HEK293 (cell line): ENCODE measurements at regions not wholly inside any gene's neighbourhood (a gene's known extent, or its start where the extent isn't known, plus 50 kb on each side); places are given as distances from the start of the nearest gene placed in this dataset.

Source experiments
- CTCF ChIA-PET: fragments of 350-600 bp; formaldehyde crosslinking; extraction: SDS; loops from one replicate; lab custom pipeline; 2021; ENCODE audit warnings: antibody characterized with exemption; lab: Yijun Ruan, JAX
- POLR2A ChIA-PET: fragments of 300-600 bp; formaldehyde crosslinking; extraction: SDS; loops from one replicate; lab custom pipeline; 2020; ENCODE audit warnings: antibody characterized with exemption, inconsistent platforms; lab: Yijun Ruan, JAX
- H3K27ac ChIP-seq: fragments of 200-500 bp; sonication (Bioruptor generic); 2 replicates; pipeline ENCODE4 v1.5.1; 2014; ENCODE audit warnings: low read depth, low read length, control low read depth, inconsistent platforms; ENCODE audit errors: extremely low read depth
- H3K36me3 ChIP-seq, 2 experiments: fragments of 200-500 bp in 1 of 2; sonication (Bioruptor generic) in 1 of 2; 1 replicate in 1 of 2; 2 replicates in 1 of 2; pipeline ENCODE4 v1.5.1; 2014 to 2017; ENCODE audit warnings: inconsistent platforms in 2 of 2, low read length in 2 of 2; ENCODE audit not compliant: control insufficient read depth in 2 of 2, insufficient read depth in 1 of 2
- H3K4me1 ChIP-seq: fragments of 200-500 bp; sonication (Bioruptor generic); 2 replicates; pipeline ENCODE4 v1.5.1; 2014; ENCODE audit warnings: mild to moderate bottlenecking, low read length, inconsistent platforms; ENCODE audit not compliant: control insufficient read depth, insufficient read depth
- H3K4me3 ChIP-seq: 2 replicates; pipeline ENCODE4 v1.5.1; 2011; ENCODE audit warnings: low read depth, mild to moderate bottlenecking, control low read depth, low read length, moderate library complexity
- H3K9me3 ChIP-seq: fragments of 200-500 bp; sonication (Bioruptor generic); 2 replicates; pipeline ENCODE4 v1.5.1; 2014; ENCODE audit warnings: low read depth, low read length, inconsistent platforms; ENCODE audit not compliant: control insufficient read depth, insufficient read depth
- BCL11B ChIP-seq: fragments of 450-650 bp; formaldehyde crosslinking; IDR thresholded peaks from 2 replicates; pipeline ENCODE4 v1.5.1; 2016; ENCODE audit warnings: low read depth, missing biosample characterization, missing genetic modification characterization
- KLF10 ChIP-seq: fragments of 450-650 bp; IDR thresholded peaks from 2 replicates; pipeline ENCODE4 v1.5.1; 2018; ENCODE audit warnings: missing biosample characterization, mild to moderate bottlenecking, missing genetic modification characterization
- MEIS1 ChIP-seq: sonication (generic); formaldehyde crosslinking; IDR thresholded peaks from 2 replicates; pipeline ENCODE4 v1.8.1; 2022; ENCODE audit warnings: missing genetic modification reagents, mild to moderate bottlenecking, borderline replicate concordance
- OSR2 ChIP-seq: fragments of 450-650 bp; formaldehyde crosslinking; IDR thresholded peaks from 2 replicates; pipeline ENCODE4 v1.5.1; 2016; ENCODE audit warnings: missing biosample characterization, missing genetic modification characterization
- ZFP41 ChIP-seq: fragments of 450-650 bp; formaldehyde crosslinking; IDR thresholded peaks from 2 replicates; pipeline ENCODE4 v1.5.1; 2016; ENCODE audit warnings: missing biosample characterization, missing genetic modification characterization, borderline replicate concordance
- ZNF138 ChIP-seq: fragments of 450-650 bp; formaldehyde crosslinking; IDR thresholded peaks from 2 replicates; pipeline ENCODE4 v1.5.1; 2016; ENCODE audit warnings: missing biosample characterization, missing genetic modification characterization, borderline replicate concordance
- ZNF416 ChIP-seq: fragments of 450-650 bp; formaldehyde crosslinking; IDR thresholded peaks from 2 replicates; pipeline ENCODE4 v1.5.1; 2016; ENCODE audit warnings: missing biosample characterization, missing genetic modification characterization
- ZNF658 ChIP-seq: fragments of 450-650 bp; formaldehyde crosslinking; IDR thresholded peaks from 2 replicates; pipeline ENCODE4; 2016; ENCODE audit warnings: missing biosample characterization, missing genetic modification characterization
- ZNF677 ChIP-seq: fragments of 450-650 bp; IDR thresholded peaks from 2 replicates; pipeline ENCODE4 v1.5.0; 2018; ENCODE audit warnings: missing biosample characterization, mild to moderate bottlenecking, missing genetic modification characterization, moderate library complexity
- ZNF707 ChIP-seq: fragments of 450-650 bp; formaldehyde crosslinking; IDR thresholded peaks from 2 replicates; pipeline ENCODE4 v1.5.1; 2016; ENCODE audit warnings: missing biosample characterization, missing genetic modification characterization
- TF ChIP-seq, protein P1 (sequence below): fragments of 450-650 bp; formaldehyde crosslinking; IDR thresholded peaks from 2 replicates; pipeline ENCODE4 v1.5.1; 2016; ENCODE audit warnings: missing biosample characterization, missing genetic modification characterization
- TF ChIP-seq, protein P2 (sequence below): fragments of 450-650 bp; formaldehyde crosslinking; conservative IDR thresholded peaks from 2 replicates; pipeline ENCODE4 v1.5.1; 2016; ENCODE audit warnings: low read depth, missing biosample characterization, missing genetic modification characterization
- TF ChIP-seq, protein P3 (sequence below): fragments of 450-650 bp; formaldehyde crosslinking; IDR thresholded peaks from 2 replicates; pipeline ENCODE4 v1.5.1; 2017; ENCODE audit warnings: missing biosample characterization, missing genetic modification characterization
- TF ChIP-seq, protein P4 (sequence below): fragments of 450-650 bp; formaldehyde crosslinking; IDR thresholded peaks from 2 replicates; pipeline ENCODE4 v1.5.1; 2016; ENCODE audit warnings: missing biosample characterization, missing genetic modification characterization
- TF ChIP-seq, protein P5 (sequence below): fragments of 450-650 bp; formaldehyde crosslinking; IDR thresholded peaks from 2 replicates; pipeline ENCODE4 v1.5.1; 2016; ENCODE audit warnings: missing biosample characterization, missing genetic modification characterization
- TF ChIP-seq, protein P6 (sequence below): fragments of 450-650 bp; formaldehyde crosslinking; IDR thresholded peaks from 2 replicates; pipeline ENCODE4 v1.5.1; 2016; ENCODE audit warnings: missing biosample characterization, missing genetic modification characterization, borderline replicate concordance

DNA sequence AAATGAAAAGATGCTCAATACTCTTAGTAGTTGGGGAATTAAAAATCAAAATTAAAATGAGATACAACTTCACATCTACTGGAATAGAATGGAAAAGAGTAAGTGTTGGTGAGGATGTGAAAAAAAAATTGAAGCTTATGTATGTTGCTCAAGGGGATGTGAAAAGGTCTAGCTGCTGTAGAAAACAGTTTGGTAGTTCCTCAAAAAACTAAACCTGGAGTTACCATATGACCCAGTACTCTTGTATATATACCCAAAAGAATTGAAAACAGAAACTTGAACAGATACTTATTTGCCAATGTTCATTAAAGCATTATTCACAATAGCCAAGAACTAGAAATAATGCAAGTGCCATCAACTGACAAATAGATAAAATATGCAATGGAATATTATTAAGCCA is 208.4 kb downstream of the FIGN start:
- 0 out of 2 replicates have a peak, but pooled peaks cover 3% of the 10 kb centered on the region for H3K4me1 ChIP-seq
- H3K9me3 ChIP-seq: no peaks in the 10 kb centered on the region
- POLR2A ChIA-PET: no interaction called here
- no peak for TF ChIP-seq OSR2 (tag by site-specific recombination)
- CTCF ChIA-PET: no interaction called here
- H3K4me3 ChIP-seq: no peak overlapping the region
- H3K36me3 ChIP-seq: no peaks in the 10 kb centered on the region
- H3K27ac ChIP-seq: no peak overlapping the region

DNA sequence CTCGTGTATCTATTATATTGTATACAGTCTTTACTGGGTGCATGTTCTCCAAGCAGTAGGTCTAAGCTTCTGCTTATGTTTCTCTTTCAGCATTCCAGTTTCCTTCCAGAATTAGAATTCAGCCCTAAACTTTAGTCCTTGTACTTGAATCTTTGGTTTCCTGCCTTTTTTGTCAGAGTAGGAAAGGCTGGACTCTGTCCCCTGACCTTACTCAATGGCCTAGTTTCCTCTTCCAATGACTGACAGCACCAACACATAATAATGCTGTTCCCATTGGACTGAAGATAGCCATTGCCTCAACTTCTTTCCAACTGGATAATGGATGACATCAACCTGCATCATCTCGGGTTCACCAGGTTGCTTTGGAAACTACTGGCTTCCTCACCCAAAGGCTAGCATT is 217.0 kb downstream of the FIGN start:
- TF ChIP-seq ZNF677 (no peak), OSR2 (tag by site-specific recombination) (no peak), ZNF707 (tag by site-specific recombination) (no peak), BCL11B (tag by site-specific recombination) (no peak), MEIS1 (CRISPR knock-in tag) (no peak), ZNF416 (tag by site-specific recombination) (no peak), KLF10 (tag by site-specific recombination) (no peak), ZNF658 (tag by site-specific recombination) (no peak), ZFP41 (tag by site-specific recombination) (no peak), ZNF138 (tag by site-specific recombination) (no peak)
- TF ChIP-seq, protein P1, sequence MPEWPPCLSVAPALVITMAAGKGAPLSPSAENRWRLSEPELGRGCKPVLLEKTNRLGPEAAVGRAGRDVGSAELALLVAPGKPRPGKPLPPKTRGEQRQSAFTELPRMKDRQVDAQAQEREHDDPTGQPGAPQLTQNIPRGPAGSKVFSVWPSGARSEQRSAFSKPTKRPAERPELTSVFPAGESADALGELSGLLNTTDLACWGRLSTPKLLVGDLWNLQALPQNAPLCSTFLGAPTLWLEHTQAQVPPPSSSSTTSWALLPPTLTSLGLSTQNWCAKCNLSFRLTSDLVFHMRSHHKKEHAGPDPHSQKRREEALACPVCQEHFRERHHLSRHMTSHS (tag by site-specific recombination): no peak
- TF ChIP-seq, protein P2, sequence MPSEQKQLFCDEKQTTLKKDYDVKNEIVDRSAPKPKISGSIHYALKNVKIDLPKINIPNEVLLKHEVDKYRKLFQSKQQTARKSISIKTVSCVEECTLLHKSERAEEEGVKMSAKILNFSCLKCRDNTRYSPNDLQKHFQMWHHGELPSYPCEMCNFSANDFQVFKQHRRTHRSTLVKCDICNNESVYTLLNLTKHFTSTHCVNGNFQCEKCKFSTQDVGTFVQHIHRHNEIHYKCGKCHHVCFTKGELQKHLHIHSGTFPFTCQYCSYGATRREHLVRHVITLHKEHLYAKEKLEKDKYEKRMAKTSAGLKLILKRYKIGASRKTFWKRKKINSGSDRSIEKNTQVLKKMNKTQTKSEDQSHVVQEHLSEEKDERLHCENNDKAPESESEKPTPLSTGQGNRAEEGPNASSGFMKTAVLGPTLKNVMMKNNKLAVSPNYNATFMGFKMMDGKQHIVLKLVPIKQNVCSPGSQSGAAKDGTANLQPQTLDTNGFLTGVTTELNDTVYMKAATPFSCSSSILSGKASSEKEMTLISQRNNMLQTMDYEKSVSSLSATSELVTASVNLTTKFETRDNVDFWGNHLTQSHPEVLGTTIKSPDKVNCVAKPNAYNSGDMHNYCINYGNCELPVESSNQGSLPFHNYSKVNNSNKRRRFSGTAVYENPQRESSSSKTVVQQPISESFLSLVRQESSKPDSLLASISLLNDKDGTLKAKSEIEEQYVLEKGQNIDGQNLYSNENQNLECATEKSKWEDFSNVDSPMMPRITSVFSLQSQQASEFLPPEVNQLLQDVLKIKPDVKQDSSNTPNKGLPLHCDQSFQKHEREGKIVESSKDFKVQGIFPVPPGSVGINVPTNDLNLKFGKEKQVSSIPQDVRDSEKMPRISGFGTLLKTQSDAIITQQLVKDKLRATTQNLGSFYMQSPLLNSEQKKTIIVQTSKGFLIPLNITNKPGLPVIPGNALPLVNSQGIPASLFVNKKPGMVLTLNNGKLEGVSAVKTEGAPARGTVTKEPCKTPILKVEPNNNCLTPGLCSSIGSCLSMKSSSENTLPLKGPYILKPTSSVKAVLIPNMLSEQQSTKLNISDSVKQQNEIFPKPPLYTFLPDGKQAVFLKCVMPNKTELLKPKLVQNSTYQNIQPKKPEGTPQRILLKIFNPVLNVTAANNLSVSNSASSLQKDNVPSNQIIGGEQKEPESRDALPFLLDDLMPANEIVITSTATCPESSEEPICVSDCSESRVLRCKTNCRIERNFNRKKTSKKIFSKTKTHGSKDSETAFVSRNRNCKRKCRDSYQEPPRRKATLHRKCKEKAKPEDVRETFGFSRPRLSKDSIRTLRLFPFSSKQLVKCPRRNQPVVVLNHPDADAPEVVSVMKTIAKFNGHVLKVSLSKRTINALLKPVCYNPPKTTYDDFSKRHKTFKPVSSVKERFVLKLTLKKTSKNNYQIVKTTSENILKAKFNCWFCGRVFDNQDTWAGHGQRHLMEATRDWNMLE (tag by site-specific recombination): no peak
- TF ChIP-seq, protein P3, sequence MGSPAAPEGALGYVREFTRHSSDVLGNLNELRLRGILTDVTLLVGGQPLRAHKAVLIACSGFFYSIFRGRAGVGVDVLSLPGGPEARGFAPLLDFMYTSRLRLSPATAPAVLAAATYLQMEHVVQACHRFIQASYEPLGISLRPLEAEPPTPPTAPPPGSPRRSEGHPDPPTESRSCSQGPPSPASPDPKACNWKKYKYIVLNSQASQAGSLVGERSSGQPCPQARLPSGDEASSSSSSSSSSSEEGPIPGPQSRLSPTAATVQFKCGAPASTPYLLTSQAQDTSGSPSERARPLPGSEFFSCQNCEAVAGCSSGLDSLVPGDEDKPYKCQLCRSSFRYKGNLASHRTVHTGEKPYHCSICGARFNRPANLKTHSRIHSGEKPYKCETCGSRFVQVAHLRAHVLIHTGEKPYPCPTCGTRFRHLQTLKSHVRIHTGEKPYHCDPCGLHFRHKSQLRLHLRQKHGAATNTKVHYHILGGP (tag by site-specific recombination): no peak
- TF ChIP-seq, protein P4, sequence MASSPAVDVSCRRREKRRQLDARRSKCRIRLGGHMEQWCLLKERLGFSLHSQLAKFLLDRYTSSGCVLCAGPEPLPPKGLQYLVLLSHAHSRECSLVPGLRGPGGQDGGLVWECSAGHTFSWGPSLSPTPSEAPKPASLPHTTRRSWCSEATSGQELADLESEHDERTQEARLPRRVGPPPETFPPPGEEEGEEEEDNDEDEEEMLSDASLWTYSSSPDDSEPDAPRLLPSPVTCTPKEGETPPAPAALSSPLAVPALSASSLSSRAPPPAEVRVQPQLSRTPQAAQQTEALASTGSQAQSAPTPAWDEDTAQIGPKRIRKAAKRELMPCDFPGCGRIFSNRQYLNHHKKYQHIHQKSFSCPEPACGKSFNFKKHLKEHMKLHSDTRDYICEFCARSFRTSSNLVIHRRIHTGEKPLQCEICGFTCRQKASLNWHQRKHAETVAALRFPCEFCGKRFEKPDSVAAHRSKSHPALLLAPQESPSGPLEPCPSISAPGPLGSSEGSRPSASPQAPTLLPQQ (tag by site-specific recombination): no peak
- TF ChIP-seq, protein P5, sequence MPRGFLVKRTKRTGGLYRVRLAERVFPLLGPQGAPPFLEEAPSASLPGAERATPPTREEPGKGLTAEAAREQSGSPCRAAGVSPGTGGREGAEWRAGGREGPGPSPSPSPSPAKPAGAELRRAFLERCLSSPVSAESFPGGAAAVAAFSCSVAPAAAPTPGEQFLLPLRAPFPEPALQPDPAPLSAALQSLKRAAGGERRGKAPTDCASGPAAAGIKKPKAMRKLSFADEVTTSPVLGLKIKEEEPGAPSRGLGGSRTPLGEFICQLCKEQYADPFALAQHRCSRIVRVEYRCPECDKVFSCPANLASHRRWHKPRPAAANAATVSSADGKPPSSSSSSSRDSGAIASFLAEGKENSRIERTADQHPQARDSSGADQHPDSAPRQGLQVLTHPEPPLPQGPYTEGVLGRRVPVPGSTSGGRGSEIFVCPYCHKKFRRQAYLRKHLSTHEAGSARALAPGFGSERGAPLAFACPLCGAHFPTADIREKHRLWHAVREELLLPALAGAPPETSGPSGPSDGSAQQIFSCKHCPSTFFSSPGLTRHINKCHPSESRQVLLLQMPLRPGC: no peak
- TF ChIP-seq, protein P6, sequence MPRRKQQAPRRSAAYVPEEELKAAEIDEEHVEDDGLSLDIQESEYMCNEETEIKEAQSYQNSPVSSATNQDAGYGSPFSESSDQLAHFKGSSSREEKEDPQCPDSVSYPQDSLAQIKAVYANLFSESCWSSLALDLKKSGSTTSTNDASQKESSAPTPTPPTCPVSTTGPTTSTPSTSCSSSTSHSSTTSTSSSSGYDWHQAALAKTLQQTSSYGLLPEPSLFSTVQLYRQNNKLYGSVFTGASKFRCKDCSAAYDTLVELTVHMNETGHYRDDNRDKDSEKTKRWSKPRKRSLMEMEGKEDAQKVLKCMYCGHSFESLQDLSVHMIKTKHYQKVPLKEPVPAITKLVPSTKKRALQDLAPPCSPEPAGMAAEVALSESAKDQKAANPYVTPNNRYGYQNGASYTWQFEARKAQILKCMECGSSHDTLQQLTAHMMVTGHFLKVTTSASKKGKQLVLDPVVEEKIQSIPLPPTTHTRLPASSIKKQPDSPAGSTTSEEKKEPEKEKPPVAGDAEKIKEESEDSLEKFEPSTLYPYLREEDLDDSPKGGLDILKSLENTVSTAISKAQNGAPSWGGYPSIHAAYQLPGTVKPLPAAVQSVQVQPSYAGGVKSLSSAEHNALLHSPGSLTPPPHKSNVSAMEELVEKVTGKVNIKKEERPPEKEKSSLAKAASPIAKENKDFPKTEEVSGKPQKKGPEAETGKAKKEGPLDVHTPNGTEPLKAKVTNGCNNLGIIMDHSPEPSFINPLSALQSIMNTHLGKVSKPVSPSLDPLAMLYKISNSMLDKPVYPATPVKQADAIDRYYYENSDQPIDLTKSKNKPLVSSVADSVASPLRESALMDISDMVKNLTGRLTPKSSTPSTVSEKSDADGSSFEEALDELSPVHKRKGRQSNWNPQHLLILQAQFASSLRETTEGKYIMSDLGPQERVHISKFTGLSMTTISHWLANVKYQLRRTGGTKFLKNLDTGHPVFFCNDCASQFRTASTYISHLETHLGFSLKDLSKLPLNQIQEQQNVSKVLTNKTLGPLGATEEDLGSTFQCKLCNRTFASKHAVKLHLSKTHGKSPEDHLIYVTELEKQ (tag by site-specific recombination): no peak
- no peaks in the 10 kb centered on the region for H3K36me3 ChIP-seq
- no peaks in the 10 kb centered on the region for H3K9me3 ChIP-seq
- no peak overlapping the region for H3K4me3 ChIP-seq
- CTCF ChIA-PET: no interaction called here
- POLR2A ChIA-PET: no interaction called here
- no peaks in the 10 kb centered on the region for H3K4me1 ChIP-seq
- H3K27ac ChIP-seq: no peak overlapping the region
